ENCODE measurements at regions not wholly inside any gene's neighbourhood (a gene's known extent, or its start where the extent isn't known, plus 50 kb on each side); places are given as distances from the start of the nearest gene placed in this dataset.
"Not testable (repeated sequence)": the region's sequence is repeated elsewhere in the genome, so short reads cannot be mapped to it uniquely, and the experiment has no call there.

DNA sequence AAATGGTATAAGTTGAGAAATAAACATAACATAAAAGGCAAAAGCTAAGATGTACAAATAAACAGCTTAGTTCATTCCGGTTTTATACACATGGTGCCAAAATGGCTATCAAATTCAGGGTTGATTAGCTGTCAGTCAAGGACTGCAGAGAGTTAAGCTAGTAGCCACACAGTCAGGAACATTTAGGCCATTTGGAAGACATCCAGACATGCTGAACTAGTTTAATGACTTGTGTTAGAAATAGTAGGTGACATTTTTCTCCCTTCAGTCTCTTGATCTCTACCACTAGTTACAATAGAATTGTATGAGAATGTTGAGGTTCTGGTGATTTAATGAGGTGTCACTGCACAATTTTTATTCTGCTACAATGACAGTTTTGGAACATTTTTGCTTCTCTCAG, 394.4 kb upstream of the SPHKAP start:
- H4K8ac ChIP-seq (ENCODE audit: low read depth, low read length) = no peak overlapping the region
- H3K9ac ChIP-seq (ENCODE audit: low read length) = no peak overlapping the region
- no peak overlapping the region for H3K14ac ChIP-seq (ENCODE audit: low read length)
- no peak overlapping the region for H3K27ac ChIP-seq (ENCODE audit: low read depth, low read length)
- no peaks in the 10 kb centered on the region for H3K27me3 ChIP-seq (ENCODE audit: insufficient read depth, low read length)
- no peak overlapping the region for H3K23ac ChIP-seq (ENCODE audit: low read length)
- H4K91ac ChIP-seq (ENCODE audit: low read depth, low read length) = no peak overlapping the region
- H3K36me3 ChIP-seq (ENCODE audit: control insufficient read depth in 1 of 2, insufficient read depth in 2 of 2, low read length in 2 of 2) = no peaks in the 10 kb centered on the region
- H3K4me2 ChIP-seq (ENCODE audit: low read length) = no peak overlapping the region
- no peak for DNase-seq
- no peaks in the 10 kb centered on the region for H3K4me1 ChIP-seq (ENCODE audit: control insufficient read depth in 1 of 2, insufficient read depth in 2 of 2, low read length in 2 of 2)
- H2BK12ac ChIP-seq (ENCODE audit: low read length) = no peak overlapping the region
- no peak overlapping the region for H2AK5ac ChIP-seq (ENCODE audit: low read length)
- H3K4me3 ChIP-seq (ENCODE audit: low read depth, low read length) = no peak overlapping the region
- H2AFZ ChIP-seq (ENCODE audit: insufficient read depth, low read length, poor library complexity) = no peak overlapping the region
- no peaks in the 10 kb centered on the region for H3K79me1 ChIP-seq (ENCODE audit: low read length)
- H2BK120ac ChIP-seq (ENCODE audit: insufficient read depth, low read length, poor library complexity) = no peak overlapping the region
- no peak overlapping the region for H3K4ac ChIP-seq (ENCODE audit: low read depth, low read length)
- no peaks in the 10 kb centered on the region for H3K79me2 ChIP-seq (ENCODE audit: control insufficient read depth, insufficient read depth, low read length, poor library complexity)
- H2BK5ac ChIP-seq (ENCODE audit: low read depth, low read length, poor library complexity) = no peak overlapping the region
- H3K18ac ChIP-seq (ENCODE audit: low read length) = no peak overlapping the region
- H4K12ac ChIP-seq (ENCODE audit: low read depth, low read length) = no peak overlapping the region
- WGBS (ENCODE audit: extremely low coverage, insufficient coverage, insufficient read length) = no CpG with 5 or more reads among the region's 1 CpG
- no peaks in the 10 kb centered on the region for H3K9me3 ChIP-seq (ENCODE audit: insufficient read depth, low read depth, low read length)

DNA sequence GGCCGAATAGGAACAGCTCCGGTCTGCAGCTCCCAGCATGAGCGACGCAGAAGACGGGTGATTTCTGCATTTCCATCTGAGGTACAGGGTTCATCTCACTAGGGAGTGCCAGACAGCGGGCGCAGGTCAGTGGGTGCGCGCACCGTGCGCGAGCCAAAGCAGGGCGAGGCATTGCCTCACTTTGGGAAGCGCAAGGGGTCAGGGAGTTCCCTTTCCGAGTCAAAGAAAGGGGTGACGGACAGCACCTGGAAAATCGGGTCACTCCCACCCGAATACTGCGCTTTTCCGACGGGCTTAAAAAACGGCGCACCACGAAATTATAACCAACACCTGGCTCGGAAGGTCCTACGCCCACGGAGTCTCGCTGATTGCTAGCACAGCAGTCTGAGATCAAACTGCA, 386.8 kb upstream of the SPHKAP start:
- H4K8ac ChIP-seq (ENCODE audit: low read depth, low read length); H3K14ac ChIP-seq (ENCODE audit: low read length); H3K4me1 ChIP-seq (ENCODE audit: control insufficient read depth in 1 of 2, insufficient read depth in 2 of 2, low read length in 2 of 2); H3K23ac ChIP-seq (ENCODE audit: low read length); H2BK120ac ChIP-seq (ENCODE audit: insufficient read depth, low read length, poor library complexity); H3K4me3 ChIP-seq (ENCODE audit: low read depth, low read length); H3K18ac ChIP-seq (ENCODE audit: low read length); H3K79me1 ChIP-seq (ENCODE audit: low read length); H3K9me3 ChIP-seq (ENCODE audit: insufficient read depth, low read depth, low read length); H3K4me2 ChIP-seq (ENCODE audit: low read length); H3K27me3 ChIP-seq (ENCODE audit: insufficient read depth, low read length); H3K79me2 ChIP-seq (ENCODE audit: control insufficient read depth, insufficient read depth, low read length, poor library complexity); H3K4ac ChIP-seq (ENCODE audit: low read depth, low read length); H3K36me3 ChIP-seq (ENCODE audit: control insufficient read depth in 1 of 2, insufficient read depth in 2 of 2, low read length in 2 of 2); H2AFZ ChIP-seq (ENCODE audit: insufficient read depth, low read length, poor library complexity); H4K12ac ChIP-seq (ENCODE audit: low read depth, low read length); H4K91ac ChIP-seq (ENCODE audit: low read depth, low read length); H3K27ac ChIP-seq (ENCODE audit: low read depth, low read length); DNase-seq; H2BK5ac ChIP-seq (ENCODE audit: low read depth, low read length, poor library complexity); H2BK12ac ChIP-seq (ENCODE audit: low read length); H2AK5ac ChIP-seq (ENCODE audit: low read length); H3K9ac ChIP-seq (ENCODE audit: low read length): not testable (repeated sequence)
- no CpG with 5 or more reads among the region's 28 CpGs for WGBS (ENCODE audit: extremely low coverage, insufficient coverage, insufficient read length)

DNA sequence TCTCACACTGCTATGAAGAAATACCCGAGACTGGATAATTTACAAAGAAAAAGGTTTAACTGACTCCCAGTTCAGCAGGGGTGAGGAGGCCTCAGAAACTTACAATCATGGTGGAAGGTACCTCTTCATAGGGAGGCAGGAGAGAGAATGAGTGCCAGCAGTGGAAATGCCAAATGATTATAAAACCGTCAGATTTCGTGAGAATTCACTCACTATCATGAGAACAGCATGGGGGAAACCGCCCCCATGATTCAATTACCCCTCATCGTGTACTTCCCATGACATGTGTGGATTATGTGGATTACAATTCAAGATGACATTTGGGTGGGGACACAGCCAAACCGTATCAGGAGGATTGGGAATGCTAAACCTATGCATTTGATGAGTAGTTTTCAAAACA, 380.3 kb upstream of the SPHKAP start:
- no CpG with 5 or more reads among the region's 6 CpGs for WGBS (ENCODE audit: extremely low coverage, insufficient coverage, insufficient read length)
- Histone ChIP-seq H3K27me3 (ENCODE audit: insufficient read depth, low read length) (no peaks in the 10 kb centered on the region), H4K8ac (ENCODE audit: low read depth, low read length) (no peak overlapping the region)

DNA sequence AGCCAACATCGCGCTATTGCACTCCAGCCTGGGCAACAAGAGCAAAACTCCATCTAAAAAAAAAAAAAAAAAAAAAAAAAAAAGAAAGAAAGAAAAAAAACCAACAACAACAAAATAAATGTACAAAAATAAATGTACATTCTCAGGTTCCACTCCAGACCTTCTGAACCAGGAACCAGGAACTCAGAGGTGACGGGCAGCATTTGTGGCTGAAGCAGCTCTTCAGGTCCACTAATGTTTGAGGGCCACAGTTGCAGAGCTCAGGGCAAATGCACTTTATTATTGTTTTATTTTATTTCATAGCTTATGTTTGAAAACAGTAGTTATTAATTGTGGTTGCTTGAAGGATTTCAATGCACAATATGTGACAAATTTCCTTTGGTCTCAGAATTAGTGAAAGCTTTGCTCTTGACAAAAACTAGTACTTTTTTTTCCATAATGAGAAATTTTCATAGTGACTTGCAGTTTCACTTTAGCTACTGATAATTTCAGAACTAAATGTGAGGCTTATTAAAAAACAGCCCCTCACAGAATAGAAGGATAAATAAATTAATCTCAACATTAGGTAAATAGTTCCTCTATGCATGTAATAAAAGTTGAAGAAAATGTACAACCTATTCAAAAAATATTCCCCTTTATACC, 378.4 kb upstream of the SPHKAP start:
- Histone ChIP-seq H3K14ac (ENCODE audit: low read length) (no peak overlapping the region), H3K4ac (ENCODE audit: low read depth, low read length) (no peak overlapping the region), H2AFZ (ENCODE audit: insufficient read depth, low read length, poor library complexity) (no peak overlapping the region), H2BK5ac (ENCODE audit: low read depth, low read length, poor library complexity) (no peak overlapping the region), H3K79me1 (ENCODE audit: low read length) (no peaks in the 10 kb centered on the region), H4K12ac (ENCODE audit: low read depth, low read length) (no peak overlapping the region), H3K79me2 (ENCODE audit: control insufficient read depth, insufficient read depth, low read length, poor library complexity) (no peaks in the 10 kb centered on the region), H3K23ac (ENCODE audit: low read length) (no peak overlapping the region), H3K4me1 (ENCODE audit: control insufficient read depth in 1 of 2, insufficient read depth in 2 of 2, low read length in 2 of 2) (no peaks in the 10 kb centered on the region), H2AK5ac (ENCODE audit: low read length) (no peak overlapping the region), H4K91ac (ENCODE audit: low read depth, low read length) (no peak overlapping the region), H3K4me2 (ENCODE audit: low read length) (no peak overlapping the region), H3K27me3 (ENCODE audit: insufficient read depth, low read length) (no peaks in the 10 kb centered on the region), H3K36me3 (ENCODE audit: control insufficient read depth in 1 of 2, insufficient read depth in 2 of 2, low read length in 2 of 2) (no peaks in the 10 kb centered on the region), H3K9ac (ENCODE audit: low read length) (no peak overlapping the region), H3K27ac (ENCODE audit: low read depth, low read length) (no peak overlapping the region), H2BK12ac (ENCODE audit: low read length) (no peak overlapping the region), H3K18ac (ENCODE audit: low read length) (no peak overlapping the region), H3K9me3 (ENCODE audit: insufficient read depth, low read depth, low read length) (no peaks in the 10 kb centered on the region), H2BK120ac (ENCODE audit: insufficient read depth, low read length, poor library complexity) (no peak overlapping the region), H3K4me3 (ENCODE audit: low read depth, low read length) (no peak overlapping the region), H4K8ac (ENCODE audit: low read depth, low read length) (no peak overlapping the region)
- no CpG with 5 or more reads among the region's 3 CpGs for WGBS (ENCODE audit: extremely low coverage, insufficient coverage, insufficient read length)
- DNase-seq = no peak

More for the DNA sequence above, 380.3 kb upstream of the SPHKAP start:
- no peaks in the 10 kb centered on the region for H3K4me1 ChIP-seq (ENCODE audit: control insufficient read depth in 1 of 2, insufficient read depth in 2 of 2, low read length in 2 of 2)
- no peak overlapping the region for H2BK12ac ChIP-seq (ENCODE audit: low read length)
- no peaks in the 10 kb centered on the region for H3K79me1 ChIP-seq (ENCODE audit: low read length)
- no peak overlapping the region for H2BK5ac ChIP-seq (ENCODE audit: low read depth, low read length, poor library complexity)
- H2AFZ ChIP-seq (ENCODE audit: insufficient read depth, low read length, poor library complexity) = no peak overlapping the region
- no peak overlapping the region for H3K23ac ChIP-seq (ENCODE audit: low read length)
- no peaks in the 10 kb centered on the region for H3K79me2 ChIP-seq (ENCODE audit: control insufficient read depth, insufficient read depth, low read length, poor library complexity)
- H3K4me3 ChIP-seq (ENCODE audit: low read depth, low read length) = no peak overlapping the region
- H4K91ac ChIP-seq (ENCODE audit: low read depth, low read length) = no peak overlapping the region
- H2AK5ac ChIP-seq (ENCODE audit: low read length) = no peak overlapping the region
- H3K9ac ChIP-seq (ENCODE audit: low read length) = no peak overlapping the region
- H3K4me2 ChIP-seq (ENCODE audit: low read length) = no peak overlapping the region
- no peaks in the 10 kb centered on the region for H3K36me3 ChIP-seq (ENCODE audit: control insufficient read depth in 1 of 2, insufficient read depth in 2 of 2, low read length in 2 of 2)
- H4K12ac ChIP-seq (ENCODE audit: low read depth, low read length) = no peak overlapping the region
- H3K27ac ChIP-seq (ENCODE audit: low read depth, low read length) = no peak overlapping the region
- H2BK120ac ChIP-seq (ENCODE audit: insufficient read depth, low read length, poor library complexity) = no peak overlapping the region
- no peak for DNase-seq
- H3K14ac ChIP-seq (ENCODE audit: low read length) = no peak overlapping the region
- H3K18ac ChIP-seq (ENCODE audit: low read length) = no peak overlapping the region
- no peak overlapping the region for H3K4ac ChIP-seq (ENCODE audit: low read depth, low read length)
- H3K9me3 ChIP-seq (ENCODE audit: insufficient read depth, low read depth, low read length) = no peaks in the 10 kb centered on the region

All from trophoblast cell (in vitro differentiated cells and primary cell).